D721Med (cell line): ENCODE measurements at regions not wholly inside any gene's neighbourhood (a gene's known extent, or its start where the extent isn't known, plus 50 kb on each side); places are given as distances from the start of the nearest gene placed in this dataset.

Experiments
- DNase-seq: peaks from one replicate; pipeline ENCODE4 v3.0.0; 2011; ENCODE audit warnings: low spot score; ENCODE audit not compliant: insufficient read length
- FAIRE-seq: peaks from 2 replicates; lab custom pipeline; 2011; peaks lifted over from hg19 to GRCh38; lab: Jason Lieb, UNC
- CTCF ChIP-seq: IDR thresholded peaks from 2 replicates; pipeline ENCODE4 v1.5.1; 2012; ENCODE audit warnings: mild to moderate bottlenecking, control low read depth; ENCODE audit not compliant: insufficient read depth; ENCODE audit errors: missing control alignments

- no peak for FAIRE-seq
- no peak for DNase-seq
- no peak for TF ChIP-seq CTCF
These were observed 317.1 kb upstream of the CBLB start for GRCh38 chr3:106185949-106186348.

GRCh38 chr3:106190296-106190695 is 321.5 kb upstream of the CBLB start:
- TF ChIP-seq CTCF: no peak
- DNase-seq (no peak), FAIRE-seq (no peak)

GRCh38 chr3:106191211-106191610 is 322.4 kb upstream of the CBLB start:
- DNase-seq (no peak), FAIRE-seq (no peak)
- no peak for TF ChIP-seq CTCF

- no peak for TF ChIP-seq CTCF
- no peak for DNase-seq
- no peak for FAIRE-seq
These were observed 323.1 kb upstream of the CBLB start for GRCh38 chr3:106191913-106192312.

- no peak for DNase-seq
- TF ChIP-seq CTCF: no peak
These were observed 325.1 kb upstream of the CBLB start for GRCh38 chr3:106193876-106194275.

GRCh38 chr3:106194726-106195125 is 325.9 kb upstream of the CBLB start:
- FAIRE-seq (no peak), DNase-seq (no peak)
- no peak for TF ChIP-seq CTCF

More at GRCh38 chr3:106193876-106194275, 325.1 kb upstream of the CBLB start:
- FAIRE-seq: no peak

- no peak for FAIRE-seq
- no peak for TF ChIP-seq CTCF
- no peak for DNase-seq
These were observed 328.9 kb upstream of the CBLB start for GRCh38 chr3:106197532-106198194.
